ENCODE measurements at regions not wholly inside any gene's neighbourhood (a gene's known extent, or its start where the extent isn't known, plus 50 kb on each side); places are given as distances from the start of the nearest gene placed in this dataset.
A peak's percentile ranks its signal among the peaks of the same experiment; 100 is the strongest.
"Not testable (repeated sequence)": the region's sequence is repeated elsewhere in the genome, so short reads cannot be mapped to it uniquely, and the experiment has no call there.

GRCh38 chr3:134106580-134106979, 76.9 kb upstream of the SLCO2A1 start:
- DNase-seq (ENCODE audit: low read depth) = no peak

DNA sequence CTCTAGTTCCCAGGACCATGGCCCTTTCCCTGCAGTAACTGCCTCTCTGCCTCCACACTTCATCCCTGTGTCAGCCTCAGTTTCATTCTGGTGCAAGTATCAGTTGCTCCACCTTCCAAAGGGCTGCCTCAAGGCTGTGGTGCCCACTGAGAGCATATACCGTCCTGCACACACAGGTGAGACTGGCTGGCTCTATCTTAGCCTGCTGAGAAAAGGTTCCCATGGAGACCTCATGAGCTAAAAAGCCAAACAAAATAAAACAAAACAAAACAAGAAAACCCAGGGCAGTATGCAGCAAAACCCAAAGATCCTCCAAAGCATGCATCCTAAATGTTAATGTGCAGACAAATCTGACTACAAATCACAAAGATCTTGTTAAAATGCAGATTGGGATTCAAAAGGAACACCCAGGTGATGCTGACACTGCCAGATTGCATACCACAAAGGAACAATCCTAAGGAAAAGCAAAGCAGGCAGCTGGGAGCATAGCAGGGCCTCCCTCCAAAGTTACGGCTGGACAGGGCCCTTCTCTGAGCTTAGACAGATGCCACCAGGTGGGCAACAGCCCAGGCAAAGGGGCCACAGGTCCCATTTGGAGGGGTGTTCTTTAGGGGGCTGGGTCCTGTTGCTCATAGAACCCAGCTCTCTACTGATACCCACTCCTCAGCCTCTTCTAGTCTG, 76.3 kb upstream of the SLCO2A1 start:
- DNase-seq (ENCODE audit: low read depth) = no peak

DNA sequence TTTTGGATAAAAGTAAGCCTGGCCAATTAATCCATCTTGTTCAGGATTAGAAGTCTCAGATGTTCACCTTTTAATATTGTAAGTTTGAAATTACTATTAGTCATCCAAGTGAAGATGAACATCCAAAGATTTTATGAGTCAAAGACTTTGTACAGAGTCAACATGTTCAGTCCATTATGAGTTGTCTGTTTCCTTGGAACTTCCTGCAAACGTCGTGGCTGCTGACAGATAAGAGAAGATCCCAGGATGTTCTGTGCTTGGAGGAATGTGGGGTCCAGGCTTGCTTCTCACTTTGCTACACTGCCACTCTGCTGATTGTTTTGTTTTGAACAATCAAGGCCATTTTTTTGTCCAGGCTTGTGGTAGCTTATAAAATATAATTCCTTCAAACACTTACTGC, 74.3 kb upstream of the SLCO2A1 start:
- no peak for DNase-seq (ENCODE audit: low read depth)

DNA sequence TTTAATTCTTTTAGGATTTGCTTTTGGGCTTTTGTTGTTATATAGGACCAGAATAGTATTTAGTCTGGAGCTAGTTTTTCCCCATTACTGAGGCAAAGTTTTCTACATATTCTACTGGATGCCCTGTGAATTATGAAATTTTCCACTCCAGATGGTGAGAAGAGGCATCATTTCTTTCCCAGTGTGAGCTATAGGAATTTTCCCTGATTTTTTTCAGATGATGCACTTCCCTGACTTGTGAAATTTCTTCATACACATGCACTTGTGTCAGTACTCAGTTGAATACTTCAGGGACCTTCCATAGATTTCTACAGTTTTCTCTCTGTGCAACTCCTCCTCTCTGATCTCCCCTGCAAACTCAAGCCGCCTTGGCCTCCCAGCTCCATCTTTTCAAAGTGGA, 73.7 kb upstream of the SLCO2A1 start:
- DNase-seq (ENCODE audit: low read depth) = no peak

- DNase-seq (ENCODE audit: low read depth) = no peak
Measured at GRCh38 chr3:134102976-134103375, 73.3 kb upstream of the SLCO2A1 start.

DNA sequence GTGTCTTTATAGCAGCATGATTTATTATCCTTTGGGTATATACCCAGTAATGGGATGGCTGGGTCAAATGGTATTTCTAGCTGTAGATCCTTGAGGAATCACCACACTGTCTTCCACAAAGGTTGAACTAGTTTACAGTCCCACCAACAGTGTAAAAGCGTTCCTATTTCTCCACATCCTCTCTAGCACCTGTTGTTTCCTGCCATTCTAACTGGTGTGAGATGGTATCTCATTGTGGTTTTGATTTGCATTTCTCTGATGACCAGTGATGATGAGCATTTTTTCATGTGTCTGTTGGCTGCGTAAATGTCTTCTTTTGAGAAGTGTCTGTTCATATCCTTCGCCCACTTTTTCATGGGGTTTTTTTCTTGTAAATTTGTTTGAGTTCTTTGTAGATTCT, 66.5 kb upstream of the SLCO2A1 start:
- DNase-seq (ENCODE audit: low read depth) = not testable (repeated sequence)

DNA sequence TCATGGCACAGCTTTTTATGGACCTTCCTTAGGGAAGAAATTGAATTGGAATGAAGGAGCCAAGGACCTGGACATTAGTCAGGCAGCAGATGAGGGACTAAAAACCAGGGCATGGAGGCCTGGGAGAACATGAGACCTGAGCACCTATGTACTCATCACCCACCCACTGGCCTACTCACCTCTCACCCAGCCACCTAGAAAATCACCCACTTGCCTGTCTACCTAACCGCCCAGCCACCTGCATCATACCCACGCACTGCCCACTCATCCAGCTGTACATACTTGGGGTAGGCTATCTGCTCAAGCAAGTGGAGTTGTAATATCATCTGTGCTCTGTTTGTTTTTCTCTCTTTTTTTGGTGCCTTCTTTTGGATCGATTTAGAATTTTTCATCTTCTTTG, 65.3 kb upstream of the SLCO2A1 start:
- no peak for DNase-seq (ENCODE audit: low read depth)

DNA sequence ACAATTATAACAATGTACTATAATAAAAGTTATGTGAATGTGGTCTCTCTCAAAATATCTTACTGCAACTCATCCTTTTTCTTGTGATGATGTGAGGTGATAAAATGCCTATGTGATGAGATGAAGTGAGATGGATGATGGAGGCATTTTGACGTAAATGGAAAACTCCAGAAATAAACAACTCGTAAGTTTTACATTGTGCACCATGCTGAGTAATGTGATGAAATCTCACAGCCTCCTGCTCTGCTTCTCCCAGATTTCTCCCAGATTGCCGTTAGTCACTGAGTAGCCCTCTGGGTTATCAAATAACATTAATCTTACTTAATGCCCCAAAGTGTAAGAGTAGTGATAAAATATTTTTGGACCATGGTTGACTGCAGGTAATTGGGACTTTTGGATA, 64.8 kb upstream of the SLCO2A1 start:
- DNase-seq (ENCODE audit: low read depth) = peak; percentile 12

GRCh38 chr3:134093956-134094355, 64.2 kb upstream of the SLCO2A1 start:
- DNase-seq (ENCODE audit: low read depth) = peak; percentile 12

- no peak for DNase-seq (ENCODE audit: low read depth)
Measured at GRCh38 chr3:134092208-134092701, 62.5 kb upstream of the SLCO2A1 start.

DNA sequence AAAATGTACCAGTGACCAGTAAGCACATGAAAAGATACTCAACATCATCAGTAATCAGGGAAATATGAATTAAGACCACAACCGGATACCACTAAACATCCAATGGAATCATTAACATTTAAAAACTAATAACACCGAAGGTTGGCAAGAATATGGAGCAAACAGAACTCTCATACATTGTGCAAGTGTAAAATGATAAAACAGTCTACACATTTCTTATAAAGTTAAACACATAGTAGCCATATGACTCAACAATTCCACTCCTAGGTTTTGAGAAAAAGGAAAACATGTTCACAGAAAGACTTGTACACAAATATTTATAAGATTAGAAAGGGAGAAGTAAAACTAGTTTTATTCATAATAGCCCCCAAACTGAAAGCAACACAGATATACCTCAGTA, 60.3 kb upstream of the SLCO2A1 start:
- DNase-seq (ENCODE audit: low read depth) = no peak

DNA sequence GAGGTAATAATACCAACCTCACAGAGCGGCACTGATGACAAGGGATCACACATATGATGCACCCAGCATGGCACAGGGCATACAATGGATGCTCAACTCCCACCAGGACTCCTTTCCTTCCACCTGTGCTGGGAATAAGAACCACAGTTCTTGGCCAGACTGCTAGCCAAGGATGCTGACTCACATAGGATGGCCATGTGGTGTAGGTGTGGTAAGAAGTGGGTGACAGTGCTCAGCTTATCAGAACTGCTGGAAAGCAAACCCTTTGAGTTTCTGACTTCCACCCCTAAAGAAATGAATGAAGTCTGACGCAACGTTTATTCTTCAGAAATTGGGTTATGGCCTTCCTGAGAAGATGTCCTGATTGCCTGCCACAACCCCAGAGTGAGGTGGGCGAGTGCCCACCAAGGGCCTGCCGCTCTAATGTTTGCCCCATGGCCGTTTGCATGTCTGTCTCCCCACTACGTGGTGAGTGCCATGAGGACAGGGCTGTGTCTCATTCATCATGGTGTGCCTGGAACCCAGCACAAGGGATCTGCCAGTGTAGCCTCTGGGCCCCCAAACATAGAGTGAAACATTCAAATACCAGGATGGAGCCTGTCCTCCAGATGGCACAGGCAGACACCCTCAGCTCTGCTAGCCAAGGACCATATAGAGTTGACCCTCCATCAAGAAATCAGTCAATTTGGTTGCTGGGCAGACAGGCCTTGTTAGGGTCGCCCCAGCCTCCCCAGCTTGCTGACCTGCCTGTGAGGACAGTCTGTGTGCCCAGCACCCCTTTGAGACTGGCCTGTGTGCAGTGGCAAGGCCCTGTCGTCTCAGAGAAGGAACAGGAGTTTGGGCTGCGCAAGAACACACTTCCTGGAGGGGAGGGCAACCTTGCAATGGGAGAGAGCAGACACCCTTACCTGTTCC, 57.6 kb upstream of the SLCO2A1 start:
- DNase-seq (ENCODE audit: low read depth) = no peak

GRCh38 chr3:134086616-134087015, 56.9 kb upstream of the SLCO2A1 start:
- no peak for DNase-seq (ENCODE audit: low read depth)

GRCh38 chr3:134085034-134085775, 55.5 kb upstream of the SLCO2A1 start:
- no peak for DNase-seq (ENCODE audit: low read depth)

- DNase-seq (ENCODE audit: low read depth) = no peak
Measured at GRCh38 chr3:134084242-134084950, 54.7 kb upstream of the SLCO2A1 start.

GRCh38 chr3:134083626-134084241, 54.0 kb upstream of the SLCO2A1 start:
- DNase-seq (ENCODE audit: low read depth) = no peak

- DNase-seq (ENCODE audit: low read depth) = no peak
Measured at GRCh38 chr3:134083008-134083407, 53.3 kb upstream of the SLCO2A1 start.

- no peak for DNase-seq (ENCODE audit: low read depth)
Measured at GRCh38 chr3:134082582-134082981, 52.9 kb upstream of the SLCO2A1 start.

DNA sequence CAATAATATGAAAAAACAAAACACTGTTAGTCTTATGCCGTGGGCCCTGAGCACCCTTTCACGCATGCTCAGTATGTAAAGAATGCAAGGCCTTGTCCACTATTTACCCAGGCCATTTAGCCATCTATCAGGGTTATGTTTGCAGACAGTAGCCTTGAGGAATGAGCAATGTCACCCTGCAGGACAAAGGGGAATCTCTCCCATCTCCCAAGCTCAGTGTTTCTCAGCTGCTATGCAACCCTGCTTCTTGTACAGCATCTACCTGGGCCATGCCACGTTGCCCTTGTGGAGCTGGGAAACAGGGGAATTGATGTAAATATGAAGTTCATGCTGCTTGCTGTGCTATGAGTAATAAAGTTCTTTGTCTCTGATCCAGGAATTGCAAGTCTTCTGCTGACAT, 51.5 kb upstream of the SLCO2A1 start:
- DNase-seq (ENCODE audit: low read depth) = no peak

DNA sequence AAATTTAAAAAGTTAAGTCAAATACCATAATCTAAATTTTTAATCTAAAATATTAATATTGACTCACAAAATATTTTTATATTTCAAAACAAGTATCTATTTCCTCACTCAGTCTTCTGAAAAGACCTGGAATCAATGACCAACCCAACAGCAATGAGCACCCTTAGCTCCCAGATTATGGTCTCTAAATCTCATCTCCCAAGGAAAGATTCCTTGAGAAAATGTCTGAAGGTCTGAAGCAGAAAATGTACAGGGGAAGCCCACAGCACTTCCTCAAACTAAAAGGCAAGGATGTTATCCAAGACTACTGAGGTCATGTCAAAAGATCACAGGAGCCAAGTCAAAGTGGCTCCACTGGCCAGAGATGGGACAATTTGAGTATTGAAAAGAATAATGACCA, 51.0 kb upstream of the SLCO2A1 start:
- DNase-seq (ENCODE audit: low read depth) = no peak

GRCh38 chr3:134079761-134080160, 50.0 kb upstream of the SLCO2A1 start:
- no peak for DNase-seq (ENCODE audit: low read depth)

Data from HS-27A (cell line).